HEK293T (cell line): ENCODE measurements at regions not wholly inside any gene's neighbourhood (a gene's known extent, or its start where the extent isn't known, plus 50 kb on each side); places are given as distances from the start of the nearest gene placed in this dataset.

Experiments used
- ARNT ChIP-seq: fragments of 450-650 bp; IDR thresholded peaks from 2 replicates; pipeline ENCODE4 v1.6.1; 2017; ENCODE audit warnings: mild to moderate bottlenecking
- BHLHE40 ChIP-seq: fragments of 450-650 bp; IDR thresholded peaks from 2 replicates; pipeline ENCODE4 v1.6.1; 2016; ENCODE audit warnings: mild to moderate bottlenecking, moderate library complexity, borderline replicate concordance
- FOXK2 ChIP-seq: fragments of 450-650 bp; IDR thresholded peaks from 2 replicates; pipeline ENCODE4 v1.6.1; 2016; ENCODE audit warnings: mild to moderate bottlenecking
- L3MBTL2 ChIP-seq: fragments of 450-650 bp; conservative IDR thresholded peaks from 2 replicates; pipeline ENCODE4 v1.6.1; 2016; ENCODE audit warnings: mild to moderate bottlenecking
- LEF1 ChIP-seq: fragments of 450-650 bp; IDR thresholded peaks from 2 replicates; pipeline ENCODE4 v1.6.1; 2017; ENCODE audit warnings: mild to moderate bottlenecking, borderline replicate concordance
- PKNOX1 ChIP-seq: fragments of 450-650 bp; IDR thresholded peaks from 2 replicates; pipeline ENCODE4 v1.6.1; 2016
- SP1 ChIP-seq: fragments of 450-650 bp; IDR thresholded peaks from 2 replicates; pipeline ENCODE4 v1.6.1; 2017
- SUZ12 ChIP-seq: fragments of 450-650 bp; IDR thresholded peaks from 2 replicates; pipeline ENCODE4 v1.6.1; 2016; ENCODE audit warnings: mild to moderate bottlenecking
- TARDBP ChIP-seq: fragments of 450-650 bp; IDR thresholded peaks from 2 replicates; pipeline ENCODE4 v1.6.1; 2016

- no peak for TF ChIP-seq SP1
- no peak for TF ChIP-seq ARNT
- TF ChIP-seq LEF1 = no peak
- TF ChIP-seq SUZ12 = no peak
- no peak for TF ChIP-seq L3MBTL2
- no peak for TF ChIP-seq TARDBP
- no peak for TF ChIP-seq PKNOX1
- TF ChIP-seq FOXK2 = no peak
- no peak for TF ChIP-seq BHLHE40
Observed at GRCh38 chr14:65798216-65798615, 385.7 kb downstream of the FUT8 start.
